HG02588 (cell line): ENCODE measurements at regions not wholly inside any gene's neighbourhood (a gene's known extent, or its start where the extent isn't known, plus 50 kb on each side); places are given as distances from the start of the nearest gene placed in this dataset.

Experiments used
- ATAC-seq: cut with Tn5 transposase; IDR thresholded peaks from one replicate; pipeline ENCODE4 v1.9.1; 2021; ENCODE audit warnings: mild to moderate bottlenecking, moderate library complexity; ENCODE audit not compliant: unreplicated experiment

DNA sequence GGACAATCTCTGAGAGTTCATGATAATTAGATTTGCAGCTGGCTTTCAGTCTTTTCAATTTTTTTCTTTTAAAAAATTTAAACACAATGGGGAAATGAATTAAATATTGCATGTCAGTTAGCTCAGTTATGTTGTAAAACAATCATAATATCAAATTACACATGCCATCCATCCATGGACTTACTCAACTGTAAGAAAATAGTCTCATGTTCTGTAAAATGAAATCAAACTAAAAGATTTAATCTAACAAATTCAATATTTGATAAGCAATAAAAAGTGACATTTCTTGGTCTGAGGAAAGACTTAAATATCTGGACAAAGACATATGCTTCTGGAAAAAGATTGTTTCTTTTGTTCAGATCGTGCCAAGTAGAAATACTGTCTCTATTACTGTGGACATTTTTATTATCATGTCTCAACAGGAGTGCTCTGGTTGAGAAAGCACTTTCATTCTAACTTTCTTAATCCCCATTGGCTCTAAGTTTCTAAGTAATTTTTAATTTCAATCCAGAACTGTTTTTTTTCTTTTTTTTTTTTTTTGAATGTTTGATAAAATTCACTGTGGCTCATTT lies 179.2 kb upstream of the FAM3C start:
- ATAC-seq, result no peak

GRCh38 chr7:121574109-121574508 lies 178.0 kb upstream of the FAM3C start:
- no peak for ATAC-seq

DNA sequence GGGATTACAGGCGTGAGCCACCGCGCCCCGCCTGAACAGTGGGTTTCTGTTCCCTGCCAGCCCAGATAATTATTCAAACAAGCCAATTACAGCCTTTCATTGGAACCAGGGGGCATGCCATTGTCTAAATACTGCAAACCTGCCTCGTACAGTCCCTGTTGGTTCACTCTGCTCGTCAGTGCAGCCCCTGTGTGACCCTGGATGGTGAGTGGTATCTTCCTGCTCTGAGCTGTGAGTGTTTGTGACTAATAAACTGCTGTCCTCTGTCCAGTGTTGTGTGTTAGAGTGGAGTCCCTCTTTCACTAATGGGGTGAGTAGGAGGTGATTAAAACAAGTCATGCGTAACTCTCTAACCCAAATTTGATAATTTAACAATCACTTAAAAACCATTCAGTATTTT lies 176.5 kb upstream of the FAM3C start:
- no peak for ATAC-seq

DNA sequence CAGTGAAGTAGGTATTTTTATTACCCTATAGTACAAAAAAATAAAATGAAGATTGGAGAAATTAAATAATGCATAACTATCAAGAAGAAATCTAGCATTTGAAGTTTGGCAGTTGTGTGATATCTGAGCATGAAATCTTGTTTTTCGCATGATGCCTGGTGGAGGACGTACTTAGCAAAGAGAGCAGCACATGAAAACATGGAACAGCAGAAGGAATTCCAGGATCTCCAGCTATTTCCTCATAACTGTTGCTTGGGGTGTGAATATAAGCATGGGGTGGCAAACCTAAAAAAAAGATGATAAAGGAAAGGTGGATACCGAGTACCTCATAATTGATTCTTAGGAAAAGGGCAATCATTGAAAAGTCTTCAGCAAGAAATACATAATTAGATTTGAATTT lies 174.3 kb upstream of the FAM3C start:
- ATAC-seq, result no peak

DNA sequence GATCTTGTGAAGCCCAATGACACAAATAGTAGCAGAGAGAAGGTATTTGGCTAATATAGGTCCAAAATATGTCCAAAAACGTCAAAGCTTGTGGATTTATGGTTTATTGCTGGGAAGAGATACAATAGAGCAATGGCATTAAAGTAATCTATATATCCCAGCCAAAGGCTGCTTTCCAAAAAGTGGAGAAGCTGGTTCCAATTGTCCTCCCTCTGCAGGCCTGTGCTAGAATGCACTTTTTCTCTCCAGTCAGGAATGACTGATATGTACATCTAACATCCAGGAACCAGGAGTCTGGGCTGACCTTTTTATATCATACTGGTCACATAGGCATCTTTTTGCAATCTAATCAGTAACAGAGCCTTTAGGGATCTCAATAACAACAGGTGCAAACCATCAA lies 167.1 kb upstream of the FAM3C start:
- ATAC-seq, result no peak

GRCh38 chr7:121562259-121562658 lies 166.2 kb upstream of the FAM3C start:
- no peak for ATAC-seq

GRCh38 chr7:121561717-121562116 lies 165.6 kb upstream of the FAM3C start:
- ATAC-seq, result no peak

- ATAC-seq, result no peak
Measured at GRCh38 chr7:121560267-121560990, 164.3 kb upstream of the FAM3C start.

DNA sequence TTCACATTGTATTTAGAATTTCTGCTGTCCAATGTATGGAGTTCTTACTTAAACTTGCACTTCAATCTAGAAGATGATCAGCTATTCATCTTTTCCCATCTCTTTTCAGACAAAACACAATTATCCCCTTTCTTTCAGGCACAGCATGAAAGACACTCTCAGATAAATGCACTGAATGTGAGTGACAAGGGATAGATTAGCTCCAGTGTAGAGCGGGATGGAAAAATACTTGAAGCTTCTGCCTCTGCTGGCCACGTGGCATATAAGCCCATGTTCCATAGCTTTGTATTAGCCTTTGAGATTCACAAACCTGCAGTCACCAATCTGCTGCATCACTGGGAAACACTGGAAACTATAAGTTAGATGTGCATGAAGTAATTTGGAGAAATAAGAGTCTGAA lies 162.2 kb upstream of the FAM3C start:
- ATAC-seq, result no peak

DNA sequence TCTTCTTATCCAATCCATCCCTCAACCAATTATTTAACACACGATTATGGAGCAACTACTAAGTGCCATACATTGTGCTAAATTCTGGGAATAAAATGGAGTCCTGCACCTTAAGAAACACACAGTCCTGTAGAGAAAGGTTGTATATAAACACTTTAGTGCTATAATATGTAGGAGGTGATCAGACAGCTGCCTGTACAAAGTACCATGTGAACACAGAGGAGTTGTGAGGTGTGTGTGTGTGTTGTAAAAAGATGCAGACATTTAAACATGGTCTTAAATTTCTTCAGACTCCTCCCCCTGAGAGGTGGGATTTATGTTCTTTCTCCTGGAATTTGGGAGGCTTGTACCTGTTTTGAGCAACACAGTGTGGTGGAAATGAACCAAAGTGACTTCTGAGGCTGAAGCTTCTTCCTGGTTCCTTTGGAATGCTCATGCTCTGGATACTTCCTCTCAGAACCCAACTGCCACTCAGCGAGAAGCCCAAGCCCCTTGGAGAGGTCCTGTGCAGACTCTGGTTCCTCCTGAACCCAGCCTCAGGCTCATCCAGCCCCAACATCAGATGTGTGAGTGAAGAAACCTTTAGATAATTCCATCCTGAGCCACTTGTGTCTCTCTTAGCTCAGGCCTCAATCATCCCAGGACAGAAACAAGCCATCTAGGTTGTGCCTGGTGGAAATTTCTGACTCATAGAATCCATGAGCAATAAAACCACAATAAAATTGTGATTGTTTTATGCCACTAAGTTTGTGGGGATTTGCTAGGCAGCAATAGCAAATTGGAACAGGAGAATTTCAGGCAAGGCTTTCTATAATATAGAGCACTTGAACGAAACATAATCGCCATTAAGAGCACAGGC lies 161.2 kb upstream of the FAM3C start:
- no peak for ATAC-seq

GRCh38 chr7:121555558-121555957 lies 159.4 kb upstream of the FAM3C start:
- ATAC-seq, result no peak

DNA sequence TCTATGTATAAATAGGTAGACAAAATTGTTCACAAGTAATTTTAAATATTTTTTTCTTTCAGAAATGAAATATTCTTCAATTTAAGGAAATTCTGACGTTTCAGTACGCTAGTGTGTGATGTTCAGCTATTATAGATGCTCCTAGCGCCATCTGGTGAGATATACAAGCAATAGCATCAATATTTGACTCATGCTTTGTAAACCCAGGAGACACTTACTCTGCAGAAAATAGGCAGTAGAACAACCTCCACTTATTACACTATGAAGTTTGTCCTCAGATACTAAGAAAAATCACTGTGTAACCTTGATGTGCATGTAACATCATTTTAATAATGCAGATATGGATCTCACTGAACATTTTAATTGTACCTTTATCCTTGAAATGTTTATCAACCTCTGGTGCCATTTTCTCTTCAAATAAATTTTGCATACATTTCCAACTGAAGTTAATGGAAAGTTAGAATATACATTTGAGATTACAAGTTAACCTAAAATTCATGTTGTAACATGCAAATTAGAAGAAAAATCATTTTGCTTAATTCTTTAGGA lies 151.5 kb upstream of the FAM3C start:
- ATAC-seq, result peak; percentile 70

GRCh38 chr7:121546632-121547543 lies 150.8 kb upstream of the FAM3C start:
- ATAC-seq, result no peak

- ATAC-seq, result no peak
Measured at GRCh38 chr7:121545418-121545817, 149.3 kb upstream of the FAM3C start.

GRCh38 chr7:121544726-121545125 lies 148.6 kb upstream of the FAM3C start:
- no peak for ATAC-seq

- ATAC-seq, result no peak
Measured at GRCh38 chr7:121544238-121544637, 148.1 kb upstream of the FAM3C start.

- ATAC-seq, result no peak
Measured at GRCh38 chr7:121541457-121541856, 145.3 kb upstream of the FAM3C start.

GRCh38 chr7:121540138-121540537 lies 144.0 kb upstream of the FAM3C start:
- no peak for ATAC-seq

GRCh38 chr7:121537031-121537430 lies 140.9 kb upstream of the FAM3C start:
- ATAC-seq, result no peak

DNA sequence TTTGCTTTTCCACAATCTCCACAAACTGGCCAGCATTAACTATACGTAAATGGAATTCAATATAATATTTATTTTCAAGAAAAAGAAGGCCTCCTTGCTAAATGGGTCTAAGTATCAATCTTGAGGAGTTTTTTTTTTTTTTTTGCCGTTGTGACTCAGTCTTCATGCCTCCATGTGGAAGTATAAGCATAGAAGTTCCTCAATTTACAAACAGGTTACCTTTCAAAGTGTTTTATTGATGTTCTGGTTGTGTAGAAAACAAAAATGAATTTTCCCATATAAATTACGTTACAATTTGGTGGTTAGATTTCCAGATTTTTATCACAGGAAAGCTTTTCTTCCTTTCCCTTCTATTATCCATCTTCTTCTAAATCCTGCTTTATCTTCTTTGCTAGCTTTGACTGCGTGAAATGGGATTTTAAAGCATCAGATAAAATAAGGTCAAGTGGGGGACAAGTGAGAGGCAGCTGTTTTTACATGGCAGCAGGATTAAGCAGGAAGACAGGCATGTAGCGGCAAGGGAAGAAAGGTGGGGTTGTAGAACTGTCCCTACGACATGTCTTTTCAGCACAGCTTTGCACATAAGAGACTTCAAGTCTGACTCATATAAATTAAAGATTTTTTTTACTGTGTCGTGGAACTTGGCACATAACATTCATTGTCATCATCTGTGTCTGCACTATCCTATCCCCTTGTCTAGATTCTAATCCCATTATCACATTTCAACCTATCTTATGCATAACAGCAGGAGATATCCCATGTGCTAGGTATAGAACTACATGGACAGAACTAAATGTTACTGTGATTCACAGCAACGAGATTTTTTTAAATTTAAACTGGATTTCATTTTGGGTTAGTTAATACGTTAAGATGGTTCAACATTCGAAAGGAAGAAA lies 135.3 kb upstream of the FAM3C start:
- ATAC-seq, result no peak
